Inflammatory macrophage treated with lipopolysaccharide for 4 hours (primary cell): ENCODE measurements at regions not wholly inside any gene's neighbourhood (a gene's known extent, or its start where the extent isn't known, plus 50 kb on each side); places are given as distances from the start of the nearest gene placed in this dataset.

Experiments
- DNase-seq: peaks from one replicate; pipeline ENCODE4 v3.0.0-alpha.2; 2020

- no peak for DNase-seq
Measured at GRCh38 chr3:74344865-74345440, 269.5 kb downstream of the CNTN3 start.

GRCh38 chr3:74343391-74343790, 271.1 kb downstream of the CNTN3 start:
- no peak for DNase-seq

GRCh38 chr3:74338998-74339397, 275.5 kb downstream of the CNTN3 start:
- no peak for DNase-seq

- no peak for DNase-seq
Measured at GRCh38 chr3:74332165-74332564, 282.3 kb downstream of the CNTN3 start.

GRCh38 chr3:74331711-74332110, 282.7 kb downstream of the CNTN3 start:
- no peak for DNase-seq

- no peak for DNase-seq
Measured at GRCh38 chr3:74329096-74329495, 285.4 kb downstream of the CNTN3 start.

- no peak for DNase-seq
Measured at GRCh38 chr3:74328435-74328834, 286.0 kb downstream of the CNTN3 start.

- DNase-seq = no peak
Measured at GRCh38 chr3:74315291-74315690, 299.2 kb downstream of the CNTN3 start.

- no peak for DNase-seq
Measured at GRCh38 chr3:74314696-74315095, 299.8 kb downstream of the CNTN3 start.

GRCh38 chr3:74309716-74310115, 304.7 kb downstream of the CNTN3 start:
- DNase-seq = no peak

- no peak for DNase-seq
Measured at GRCh38 chr3:74304424-74304823, 310.0 kb downstream of the CNTN3 start.

GRCh38 chr3:74303711-74304110, 310.7 kb downstream of the CNTN3 start:
- DNase-seq = no peak

GRCh38 chr3:74302969-74303368, 311.5 kb downstream of the CNTN3 start:
- no peak for DNase-seq

- no peak for DNase-seq
Measured at GRCh38 chr3:74302281-74302680, 312.2 kb downstream of the CNTN3 start.

GRCh38 chr3:74301056-74301455, 313.4 kb downstream of the CNTN3 start:
- no peak for DNase-seq

GRCh38 chr3:74295479-74295878, 319.0 kb downstream of the CNTN3 start:
- no peak for DNase-seq

- DNase-seq = no peak
Measured at GRCh38 chr3:74288761-74289160, 325.7 kb downstream of the CNTN3 start.

GRCh38 chr3:74287557-74287956, 326.9 kb downstream of the CNTN3 start:
- no peak for DNase-seq

GRCh38 chr3:74282202-74282601, 332.3 kb downstream of the CNTN3 start:
- DNase-seq = no peak

GRCh38 chr3:74281705-74282104, 332.8 kb downstream of the CNTN3 start:
- no peak for DNase-seq

- no peak for DNase-seq
Measured at GRCh38 chr3:74273555-74274402, 340.7 kb downstream of the CNTN3 start.

GRCh38 chr3:74273091-74273490, 341.4 kb downstream of the CNTN3 start:
- no peak for DNase-seq

- DNase-seq = no peak
Measured at GRCh38 chr3:74271541-74271940, 342.9 kb downstream of the CNTN3 start.

GRCh38 chr3:74269689-74270088, 344.8 kb downstream of the CNTN3 start:
- no peak for DNase-seq

GRCh38 chr3:74268753-74269152, 345.7 kb downstream of the CNTN3 start:
- DNase-seq = no peak
